ENCODE measurements at regions not wholly inside any gene's neighbourhood (a gene's known extent, or its start where the extent isn't known, plus 50 kb on each side); places are given as distances from the start of the nearest gene placed in this dataset.
"Not testable (repeated sequence)": the region's sequence is repeated elsewhere in the genome, so short reads cannot be mapped to it uniquely, and the experiment has no call there.

DNA sequence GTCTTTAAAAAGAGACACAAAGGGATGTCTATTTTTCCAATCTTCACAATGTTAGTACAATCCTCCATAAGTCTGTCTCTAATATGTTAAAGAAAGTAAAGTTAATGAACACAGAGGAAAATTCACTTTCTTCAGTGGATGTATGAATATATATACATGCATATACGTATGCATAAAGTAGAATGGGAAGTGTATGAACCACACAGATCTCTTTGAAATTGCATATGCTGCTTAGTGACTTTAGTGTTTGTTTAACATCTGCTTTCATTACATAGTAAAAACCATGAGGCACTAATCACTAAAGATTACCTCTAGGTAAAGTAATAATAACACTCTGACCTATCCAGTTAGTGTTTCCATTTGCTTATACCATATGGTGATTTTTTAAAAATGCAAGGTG is 451.2 kb downstream of the SEMA3D start:
- ChIA-PET CTCF (no interaction called here), POLR2A (no interaction called here)
- no peak for DNase-seq (ENCODE audit: extremely low spot score)
- TF ChIP-seq NFRKB (IDR thresholded peaks at IDR 0.05) = no peak
- no peak for TF ChIP-seq HDGF (IDR thresholded peaks at IDR 0.05; ENCODE audit: borderline replicate concordance)
- TF ChIP-seq ARNT (IDR thresholded peaks at IDR 0.05) = no peak
- TF ChIP-seq BHLHE40 (IDR thresholded peaks at IDR 0.05; ENCODE audit: borderline replicate concordance) = no peak
- TF ChIP-seq LEF1 (IDR thresholded peaks at IDR 0.05; ENCODE audit: borderline replicate concordance) = no peak

DNA sequence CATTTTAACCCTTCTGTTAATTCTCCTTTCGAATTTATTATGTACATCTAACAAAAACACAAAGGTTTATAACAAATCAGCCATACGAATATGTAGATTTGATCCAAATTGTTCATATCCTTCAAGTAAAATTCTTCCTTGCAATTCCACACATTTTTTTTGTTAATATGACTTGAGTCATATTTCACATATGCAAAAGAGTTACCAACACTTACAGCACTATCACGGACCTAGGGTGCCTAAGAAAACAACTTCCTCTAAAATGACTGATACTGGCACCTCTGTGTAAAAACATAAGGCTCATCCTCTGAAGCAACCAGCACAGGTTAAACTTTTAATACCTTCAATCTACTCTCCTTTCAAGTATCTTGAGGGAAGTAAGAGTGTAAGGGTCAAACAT is 451.8 kb downstream of the SEMA3D start:
- POLR2A ChIA-PET = no interaction called here
- CTCF ChIA-PET = no interaction called here
- no peak for TF ChIP-seq FOXA1 (IDR thresholded peaks at IDR 0.05)
- TF ChIP-seq SP1 (IDR thresholded peaks at IDR 0.05) = no peak
- TF ChIP-seq HDGF (IDR thresholded peaks at IDR 0.05; ENCODE audit: borderline replicate concordance) = no peak
- no peak for TF ChIP-seq CTBP1 (IDR thresholded peaks at IDR 0.05; ENCODE audit: borderline replicate concordance)
- no peak for TF ChIP-seq FOXM1 (IDR thresholded peaks at IDR 0.05; ENCODE audit: borderline replicate concordance)
- no peak for TF ChIP-seq ZNF384 (IDR thresholded peaks at IDR 0.05)
- DNase-seq (ENCODE audit: extremely low spot score) = no peak

DNA sequence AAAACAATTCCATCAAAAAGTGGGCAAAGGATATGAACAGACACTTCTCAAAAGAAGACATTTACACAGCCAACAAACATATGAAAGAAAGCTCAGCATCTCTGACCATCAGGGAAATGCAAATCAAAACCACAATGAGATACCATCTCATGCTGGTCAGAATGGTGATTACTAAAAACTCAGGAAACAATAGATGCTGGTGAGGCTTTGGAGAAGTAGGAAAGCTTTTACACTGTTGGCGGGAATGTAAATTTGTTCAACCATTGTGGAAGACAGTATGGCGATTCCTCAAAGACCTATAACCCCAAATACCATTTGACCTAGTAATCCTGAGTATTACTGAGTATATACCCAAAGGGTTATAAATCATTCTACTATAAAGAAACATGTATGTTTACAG is 452.9 kb downstream of the SEMA3D start:
- CTCF ChIA-PET; POLR2A ChIA-PET; DNase-seq (ENCODE audit: extremely low spot score): not testable (repeated sequence)

DNA sequence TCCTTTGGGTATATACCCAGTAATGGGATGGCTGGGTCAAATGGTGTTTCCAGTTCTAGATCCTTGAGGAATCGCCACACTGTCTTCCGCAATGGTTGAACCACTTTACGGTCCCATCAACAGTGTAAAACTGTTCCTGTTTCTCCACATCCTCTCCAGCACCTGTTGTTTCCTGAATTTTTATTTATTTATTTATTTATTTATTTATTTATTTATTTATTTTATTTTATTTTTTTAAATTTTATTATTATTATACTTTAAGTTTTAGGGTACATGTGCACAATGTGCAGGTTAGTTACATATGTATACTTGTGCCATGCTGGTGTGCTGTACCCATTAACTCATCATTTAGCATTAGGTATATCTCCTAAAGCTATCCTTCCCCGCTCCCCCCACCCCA is 456.0 kb downstream of the SEMA3D start:
- POLR2A ChIA-PET; CTCF ChIA-PET; DNase-seq (ENCODE audit: extremely low spot score): not testable (repeated sequence)

DNA sequence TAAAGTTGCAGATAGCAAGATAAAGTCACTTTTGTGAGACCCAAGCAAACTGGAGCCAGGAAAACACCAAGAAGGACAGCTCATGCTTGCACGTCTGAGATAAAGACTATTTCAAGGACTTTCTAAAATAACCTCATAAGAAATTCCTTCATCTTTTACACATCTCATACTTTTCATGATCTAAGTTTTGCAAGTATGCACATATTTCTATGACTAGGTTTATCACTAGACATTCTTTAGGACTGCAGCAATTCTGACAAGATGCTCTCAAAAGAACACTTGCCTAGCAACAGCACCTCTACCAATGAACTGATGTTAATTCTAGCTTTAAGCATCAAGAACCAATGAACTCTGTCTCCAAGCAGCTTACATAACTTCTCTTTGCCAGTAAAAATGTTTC is 457.6 kb downstream of the SEMA3D start:
- TF ChIP-seq LEF1 (IDR thresholded peaks at IDR 0.05; ENCODE audit: borderline replicate concordance) (no peak), SP1 (IDR thresholded peaks at IDR 0.05) (no peak), SUZ12 (IDR thresholded peaks at IDR 0.05) (no peak), FOXA1 (IDR thresholded peaks at IDR 0.05) (no peak), ZNF384 (IDR thresholded peaks at IDR 0.05) (no peak), FOXK2 (IDR thresholded peaks at IDR 0.05) (no peak)
- TF ChIP-seq, protein P1, sequence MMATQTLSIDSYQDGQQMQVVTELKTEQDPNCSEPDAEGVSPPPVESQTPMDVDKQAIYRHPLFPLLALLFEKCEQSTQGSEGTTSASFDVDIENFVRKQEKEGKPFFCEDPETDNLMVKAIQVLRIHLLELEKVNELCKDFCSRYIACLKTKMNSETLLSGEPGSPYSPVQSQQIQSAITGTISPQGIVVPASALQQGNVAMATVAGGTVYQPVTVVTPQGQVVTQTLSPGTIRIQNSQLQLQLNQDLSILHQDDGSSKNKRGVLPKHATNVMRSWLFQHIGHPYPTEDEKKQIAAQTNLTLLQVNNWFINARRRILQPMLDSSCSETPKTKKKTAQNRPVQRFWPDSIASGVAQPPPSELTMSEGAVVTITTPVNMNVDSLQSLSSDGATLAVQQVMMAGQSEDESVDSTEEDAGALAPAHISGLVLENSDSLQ (IDR thresholded peaks at IDR 0.05) = no peak
- POLR2A ChIA-PET = no interaction called here
- no peak for DNase-seq (ENCODE audit: extremely low spot score)
- CTCF ChIA-PET = no interaction called here

DNA sequence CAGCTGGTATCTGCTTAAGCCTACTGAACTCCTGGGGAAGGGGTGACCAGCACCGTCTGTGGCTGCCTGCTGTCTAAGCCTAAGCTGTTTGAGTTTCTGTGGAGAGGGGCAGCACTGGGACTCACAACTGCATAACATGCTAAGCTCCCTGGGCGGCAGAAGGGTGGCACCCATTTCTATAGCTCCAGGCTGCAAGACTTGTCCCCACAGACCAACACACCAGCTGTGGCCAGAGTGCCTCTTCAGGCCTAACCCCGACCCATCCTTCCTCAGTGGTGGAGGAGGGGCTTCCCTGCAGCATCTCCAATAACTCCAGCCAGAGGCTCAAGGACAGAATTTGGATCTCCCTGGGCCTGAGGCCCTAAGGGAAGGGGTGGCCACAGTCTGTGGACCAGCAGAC is 464.1 kb downstream of the SEMA3D start:
- CTCF ChIA-PET = no interaction called here
- DNase-seq (ENCODE audit: extremely low spot score) = no peak
- POLR2A ChIA-PET = no interaction called here
- no peak for TF ChIP-seq LEF1 (IDR thresholded peaks at IDR 0.05; ENCODE audit: borderline replicate concordance)
- TF ChIP-seq CTBP1 (IDR thresholded peaks at IDR 0.05; ENCODE audit: borderline replicate concordance) = no peak
- TF ChIP-seq FOXK2 (IDR thresholded peaks at IDR 0.05) = no peak
- no peak for TF ChIP-seq SUZ12 (IDR thresholded peaks at IDR 0.05)
- TF ChIP-seq ARNT (IDR thresholded peaks at IDR 0.05) = no peak
- TF ChIP-seq ELF4 (IDR thresholded peaks at IDR 0.05) = no peak
- no peak for TF ChIP-seq L3MBTL2 (conservative IDR thresholded peaks at IDR 0.05)
- TF ChIP-seq HDGF (IDR thresholded peaks at IDR 0.05; ENCODE audit: borderline replicate concordance) = no peak
- TF ChIP-seq ZNF384 (IDR thresholded peaks at IDR 0.05) = no peak
- TF ChIP-seq FOXM1 (IDR thresholded peaks at IDR 0.05; ENCODE audit: borderline replicate concordance) = no peak
- no peak for TF ChIP-seq NFRKB (IDR thresholded peaks at IDR 0.05)
- TF ChIP-seq BHLHE40 (IDR thresholded peaks at IDR 0.05; ENCODE audit: borderline replicate concordance) = no peak
- TF ChIP-seq SP1 (IDR thresholded peaks at IDR 0.05) = no peak
- TF ChIP-seq FOXA1 (IDR thresholded peaks at IDR 0.05) = no peak
- TF ChIP-seq, protein P1 (IDR thresholded peaks at IDR 0.05) = no peak
- no peak for TF ChIP-seq TARDBP (IDR thresholded peaks at IDR 0.05)

DNA sequence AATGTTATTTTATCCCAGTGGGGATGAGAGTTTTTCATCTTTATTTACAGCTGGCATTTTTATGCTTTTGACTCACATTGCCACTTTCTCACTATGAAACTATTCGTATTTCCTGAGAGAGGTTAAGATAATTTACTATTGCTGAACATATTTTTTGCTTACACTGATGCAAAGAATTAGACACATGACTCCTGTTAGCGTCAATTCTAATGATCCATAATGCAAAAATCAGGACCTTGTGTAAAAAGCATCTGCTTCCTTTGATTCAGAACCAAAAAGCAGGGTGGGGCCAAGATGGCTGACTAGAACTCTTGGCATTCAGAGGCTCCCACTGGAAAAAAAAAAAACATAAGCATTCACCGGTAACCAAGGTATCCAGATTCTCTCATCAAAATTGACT is 464.8 kb downstream of the SEMA3D start:
- ChIA-PET CTCF (no interaction called here), POLR2A (no interaction called here)
- TF ChIP-seq HDGF (IDR thresholded peaks at IDR 0.05; ENCODE audit: borderline replicate concordance) (no peak), CTBP1 (IDR thresholded peaks at IDR 0.05; ENCODE audit: borderline replicate concordance) (no peak), SUZ12 (IDR thresholded peaks at IDR 0.05) (no peak), L3MBTL2 (conservative IDR thresholded peaks at IDR 0.05) (no peak), FOXM1 (IDR thresholded peaks at IDR 0.05; ENCODE audit: borderline replicate concordance) (no peak), FOXA1 (IDR thresholded peaks at IDR 0.05) (no peak), SP1 (IDR thresholded peaks at IDR 0.05) (no peak), LEF1 (IDR thresholded peaks at IDR 0.05; ENCODE audit: borderline replicate concordance) (no peak)
- DNase-seq (ENCODE audit: extremely low spot score) = no peak

DNA sequence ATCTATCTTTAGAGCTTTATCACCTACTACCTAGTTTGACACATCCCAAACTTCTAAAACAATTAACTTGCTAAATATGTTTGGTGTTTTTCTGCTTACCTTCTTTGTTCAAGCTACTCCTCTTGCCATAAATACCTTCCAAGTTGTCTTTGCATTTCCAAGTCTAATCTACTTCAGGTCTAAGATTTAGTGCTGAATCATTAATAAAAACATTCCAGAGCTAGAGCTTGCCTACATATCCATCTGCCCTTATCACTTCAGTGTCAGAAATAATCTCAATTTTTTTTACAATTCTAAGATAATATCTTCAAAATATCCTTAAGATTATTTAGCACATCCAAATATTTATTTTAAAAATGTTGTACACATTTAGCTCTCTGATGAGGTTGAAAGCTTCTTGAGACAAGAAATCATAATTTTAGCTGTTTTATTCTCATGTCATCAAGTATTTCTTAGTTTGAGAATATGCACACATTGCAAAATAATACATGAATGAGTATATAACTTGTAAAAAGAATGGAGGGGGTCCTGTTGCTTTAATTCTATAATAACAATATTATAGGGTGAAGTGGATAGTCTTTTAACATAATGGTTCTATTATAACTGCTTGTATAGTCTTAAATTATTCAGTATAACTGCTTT is 466.3 kb downstream of the SEMA3D start:
- DNase-seq (ENCODE audit: extremely low spot score) = no peak
- POLR2A ChIA-PET = no interaction called here
- CTCF ChIA-PET = no interaction called here
- TF ChIP-seq CTBP1 (IDR thresholded peaks at IDR 0.05; ENCODE audit: borderline replicate concordance) (no peak), ARNT (IDR thresholded peaks at IDR 0.05) (no peak), NFRKB (IDR thresholded peaks at IDR 0.05) (no peak), SUZ12 (IDR thresholded peaks at IDR 0.05) (no peak), FOXM1 (IDR thresholded peaks at IDR 0.05; ENCODE audit: borderline replicate concordance) (no peak), HDGF (IDR thresholded peaks at IDR 0.05; ENCODE audit: borderline replicate concordance) (no peak), LEF1 (IDR thresholded peaks at IDR 0.05; ENCODE audit: borderline replicate concordance) (no peak), L3MBTL2 (conservative IDR thresholded peaks at IDR 0.05) (no peak), ELF4 (IDR thresholded peaks at IDR 0.05) (no peak), SP1 (IDR thresholded peaks at IDR 0.05) (no peak), BHLHE40 (IDR thresholded peaks at IDR 0.05; ENCODE audit: borderline replicate concordance) (no peak), FOXK2 (IDR thresholded peaks at IDR 0.05) (no peak), TARDBP (IDR thresholded peaks at IDR 0.05) (no peak)
- TF ChIP-seq, protein P1 (IDR thresholded peaks at IDR 0.05) = no peak

Data from HEK293T (cell line).